Lung microvascular endothelial cell (primary cell): ENCODE measurements at regions not wholly inside any gene's neighbourhood (a gene's known extent, or its start where the extent isn't known, plus 50 kb on each side); places are given as distances from the start of the nearest gene placed in this dataset.

Experiments used
- DNase-seq, 2 donors: peaks; one replicate each; pipeline versions ENCODE4 v3.0.0 to v3.0.0-alpha.2; 2010; ENCODE audit warnings: low read depth in 2 of 2

DNA sequence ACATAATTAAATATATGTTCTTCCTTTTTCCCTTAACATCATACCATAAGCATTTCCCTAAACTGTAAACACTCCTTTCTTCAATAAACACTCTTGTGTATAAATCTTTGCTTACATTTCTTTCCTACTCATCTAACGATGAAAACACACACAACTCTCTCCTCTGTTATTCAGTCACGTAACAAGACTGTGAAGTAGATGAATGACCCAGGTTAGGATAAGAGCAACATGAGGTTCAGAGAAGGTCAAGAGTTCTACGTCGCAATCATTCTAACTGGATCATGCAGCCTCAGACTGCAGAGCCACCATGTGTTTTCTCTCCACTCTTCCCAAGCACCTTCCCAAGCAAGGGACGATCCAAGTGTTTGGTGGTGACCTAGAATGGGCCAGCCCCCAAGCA, 70.5 kb upstream of the SPTLC1 start:
- DNase-seq = no peak

GRCh38 chr9:92185096-92185495, 69.9 kb upstream of the SPTLC1 start:
- no peak for DNase-seq

DNA sequence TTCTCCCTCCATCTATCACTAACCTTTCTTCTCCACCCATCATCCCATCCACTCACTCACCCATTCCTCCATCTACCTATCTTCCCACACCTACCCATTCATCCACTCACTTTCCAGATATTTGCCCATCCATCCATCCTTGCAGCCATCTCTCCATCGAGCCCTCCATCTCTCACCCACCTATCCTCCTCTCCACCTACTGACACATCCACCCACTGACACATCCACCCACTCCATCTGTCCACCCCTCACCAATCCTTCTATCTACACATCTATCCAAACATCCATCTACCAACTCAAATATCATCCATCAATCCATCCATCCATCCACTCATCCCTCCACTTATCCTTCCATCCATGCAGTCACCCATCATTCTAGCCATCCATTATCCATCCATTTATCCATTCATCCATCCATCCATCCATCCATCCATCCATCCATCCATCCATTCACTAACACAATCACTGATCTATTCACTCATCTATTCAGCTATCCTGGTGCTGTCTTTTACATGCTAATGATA, 68.9 kb upstream of the SPTLC1 start:
- no peak for DNase-seq

GRCh38 chr9:92183449-92183848, 68.2 kb upstream of the SPTLC1 start:
- DNase-seq = no peak

DNA sequence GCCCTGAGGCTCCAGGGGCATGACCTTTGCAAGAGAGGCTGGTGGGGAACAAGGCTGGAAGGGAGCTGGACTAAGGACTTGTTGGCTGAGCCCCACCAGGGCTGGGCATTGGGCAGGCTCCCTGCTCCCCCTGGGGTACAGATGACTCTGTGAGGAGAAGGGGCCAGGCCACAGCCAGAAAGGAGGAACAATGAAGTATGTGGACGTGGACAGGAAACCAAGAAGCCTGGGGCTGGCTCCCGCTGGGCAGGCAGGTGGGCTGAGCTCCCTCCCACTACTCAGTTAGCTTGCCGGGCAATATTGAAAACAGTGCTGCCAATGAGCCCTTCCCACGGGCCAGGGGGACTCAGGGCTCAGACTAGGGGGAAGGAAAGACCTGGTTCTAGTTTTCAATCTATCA, 66.1 kb upstream of the SPTLC1 start:
- DNase-seq = no peak

GRCh38 chr9:92180669-92181181, 65.5 kb upstream of the SPTLC1 start:
- DNase-seq = peak in 1 of 2 donors; percentile 71

DNA sequence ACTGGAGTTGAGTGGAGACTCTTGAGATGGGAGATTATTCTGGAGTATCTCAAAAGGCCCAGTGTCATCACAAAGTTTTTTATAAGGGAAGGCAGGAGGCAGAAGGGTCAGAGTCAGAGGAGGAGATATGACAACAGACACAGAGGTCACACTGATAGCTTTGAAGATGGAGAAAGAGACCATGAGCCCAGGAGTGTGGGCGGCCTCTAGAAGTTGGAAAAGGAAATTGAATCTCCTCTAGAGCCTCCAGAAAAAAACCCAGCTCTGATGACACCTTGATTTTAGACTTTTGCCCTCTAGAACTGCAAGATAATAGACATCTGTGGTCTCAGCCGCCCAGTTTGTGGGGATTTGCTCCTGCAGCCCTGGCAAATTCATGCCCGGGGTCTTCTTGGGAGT, 64.8 kb upstream of the SPTLC1 start:
- no peak for DNase-seq

- DNase-seq = no peak
These were observed 64.2 kb upstream of the SPTLC1 start for GRCh38 chr9:92179286-92180001.

GRCh38 chr9:92177591-92177990, 62.4 kb upstream of the SPTLC1 start:
- no peak for DNase-seq

- no peak for DNase-seq
These were observed 61.6 kb upstream of the SPTLC1 start for GRCh38 chr9:92176800-92177185.

DNA sequence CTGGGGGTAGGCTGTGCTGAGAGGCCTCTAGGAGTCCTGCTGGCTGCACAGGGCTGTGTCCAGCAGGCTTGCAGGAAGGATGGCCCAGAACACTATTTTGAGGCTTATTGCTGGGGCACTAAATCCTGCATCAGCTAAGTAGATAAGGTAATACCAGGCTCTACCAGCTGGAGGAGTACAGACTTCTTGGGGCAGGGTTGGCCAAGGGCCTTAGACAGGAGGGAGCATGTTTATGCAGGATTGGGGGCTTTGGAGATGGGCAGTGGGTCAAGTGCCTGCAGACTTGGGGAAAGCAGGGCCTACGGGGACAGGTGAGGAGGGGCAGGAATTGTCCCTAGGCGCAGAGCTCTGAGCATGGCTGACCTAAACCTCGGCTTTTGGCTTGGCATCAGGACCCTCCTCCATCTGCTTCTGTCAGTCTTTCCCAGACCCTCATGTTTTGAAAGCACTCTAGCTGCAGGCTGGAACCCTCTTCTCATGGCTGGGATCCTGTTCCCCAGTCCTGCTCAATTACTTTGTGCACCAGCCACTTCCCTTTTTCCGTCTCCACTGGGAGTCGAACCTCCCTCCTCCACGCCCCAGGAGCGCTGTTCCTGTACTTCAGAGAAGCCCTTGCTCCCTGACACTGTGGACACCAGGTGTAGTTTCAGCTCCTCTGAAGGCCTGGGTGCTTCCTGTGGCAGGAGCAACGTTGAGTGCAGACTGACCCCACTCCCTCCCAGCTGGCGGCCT, 61.0 kb upstream of the SPTLC1 start:
- DNase-seq = no peak

DNA sequence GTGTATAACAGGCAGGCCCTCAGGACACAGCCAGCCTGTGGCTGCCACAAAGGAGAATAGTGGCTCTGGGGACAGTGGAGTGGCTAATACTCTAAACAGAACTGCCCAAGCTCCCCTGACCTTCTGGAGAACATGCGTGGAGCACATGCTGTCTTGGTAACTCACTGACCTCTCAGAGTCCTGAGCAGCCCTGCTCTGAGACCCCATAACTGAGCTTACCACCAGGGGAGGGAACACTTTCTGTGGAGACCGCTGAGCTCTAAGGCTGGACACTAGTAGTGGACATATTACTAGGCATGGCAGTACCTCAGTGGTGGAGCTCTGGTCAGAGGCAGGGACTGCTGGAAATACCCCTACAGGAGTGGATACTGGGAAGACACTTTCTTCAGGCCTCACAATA, 60.2 kb upstream of the SPTLC1 start:
- DNase-seq = no peak

DNA sequence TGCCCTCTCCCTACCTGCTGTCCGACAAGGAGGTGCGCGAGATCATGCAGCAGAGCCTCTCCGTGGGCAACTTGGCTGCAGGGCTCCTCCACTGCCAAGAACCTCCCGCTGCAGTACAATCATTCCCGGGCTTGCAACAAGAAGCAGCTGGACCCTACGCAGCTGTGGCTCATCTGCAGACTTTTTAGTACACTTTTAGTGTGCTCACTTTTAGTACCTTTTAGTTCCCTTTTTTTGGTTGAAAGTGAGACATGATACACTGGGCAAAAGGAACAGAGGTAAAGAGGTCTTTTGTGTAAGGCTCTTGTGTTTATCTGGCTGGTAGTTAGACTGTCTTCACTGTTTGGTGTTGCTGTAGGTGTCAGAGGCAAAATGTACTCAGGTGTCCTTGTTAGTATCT, 58.1 kb upstream of the SPTLC1 start:
- DNase-seq = no peak

DNA sequence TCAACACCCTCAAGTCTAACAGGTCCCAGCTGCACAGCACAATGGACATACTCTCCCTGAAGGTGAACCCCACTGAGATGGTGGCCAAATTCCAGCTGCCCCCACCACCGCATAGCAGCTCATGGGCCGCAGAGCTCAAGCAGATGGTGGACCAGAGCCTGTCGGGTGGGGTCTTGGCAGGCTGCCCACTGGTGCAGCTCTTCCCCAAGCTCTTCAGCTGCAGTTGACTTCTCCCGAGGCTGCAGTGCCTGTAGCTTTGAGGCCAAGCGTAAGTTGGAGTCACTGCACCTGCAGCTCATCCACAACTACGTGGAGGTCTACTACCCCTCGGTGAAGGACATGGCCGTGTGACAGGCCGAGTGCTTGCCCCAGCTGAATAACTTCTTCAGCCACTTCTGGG, 56.6 kb upstream of the SPTLC1 start:
- DNase-seq = no peak

DNA sequence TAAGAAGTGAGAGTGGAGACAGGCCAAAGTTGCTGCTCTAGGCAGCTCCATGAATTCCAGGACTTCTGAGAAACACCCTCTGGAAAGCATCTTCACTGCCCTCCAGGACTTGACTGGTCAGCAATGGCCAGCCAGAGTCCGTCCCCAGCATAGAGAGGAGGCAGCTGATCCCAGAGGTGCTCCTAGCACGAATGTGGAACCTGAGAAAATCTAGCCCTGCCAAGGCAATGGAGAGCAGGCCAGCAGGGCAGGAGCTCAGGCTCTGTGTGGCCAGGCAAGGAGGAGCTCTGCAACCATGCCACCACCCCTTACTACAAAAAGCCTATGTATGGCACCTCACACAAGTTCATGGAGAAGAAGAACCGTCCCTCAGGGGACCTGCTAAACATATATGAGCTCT, 56.1 kb upstream of the SPTLC1 start:
- no peak for DNase-seq

GRCh38 chr9:92170848-92171247, 55.6 kb upstream of the SPTLC1 start:
- DNase-seq = peak in 1 of 2 donors; percentile 83

DNA sequence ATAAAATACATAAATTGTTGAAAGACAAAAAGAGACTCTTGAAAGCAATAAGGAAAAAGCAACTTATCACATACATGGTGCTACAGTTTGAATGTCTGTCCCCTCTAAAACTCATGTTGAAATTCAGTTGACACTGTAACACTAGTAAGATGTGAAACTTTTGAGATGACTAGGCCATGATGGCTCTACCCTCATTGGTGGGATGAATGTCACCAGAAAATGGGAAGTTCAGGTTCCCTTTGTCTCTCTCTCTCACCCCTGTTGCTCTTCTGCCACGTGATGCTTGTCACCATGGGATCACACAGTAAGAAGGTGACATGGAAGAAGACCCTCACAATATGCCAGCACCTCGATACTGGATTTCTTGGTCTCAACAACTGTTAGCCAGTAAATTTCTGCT, 50.3 kb upstream of the SPTLC1 start:
- no peak for DNase-seq
